NOMO-1 treated with dmso at 0.1 percent for 144 hours (cell line): ENCODE measurements at regions not wholly inside any gene's neighbourhood (a gene's known extent, or its start where the extent isn't known, plus 50 kb on each side); places are given as distances from the start of the nearest gene placed in this dataset.
"Not testable (repeated sequence)": the region's sequence is repeated elsewhere in the genome, so short reads cannot be mapped to it uniquely, and the experiment has no call there.

Experiments
- DNase-seq: peaks from one replicate; lab custom pipeline; 2025; ENCODE audit not compliant: unreplicated experiment; lab: John Stamatoyannopoulos, UW

GRCh38 chr2:180927030-180927686, 53.2 kb upstream of the UBE2E3 start:
- no peak for DNase-seq

- DNase-seq = no peak
Measured at GRCh38 chr2:180925700-180926099, 54.7 kb upstream of the UBE2E3 start.

DNA sequence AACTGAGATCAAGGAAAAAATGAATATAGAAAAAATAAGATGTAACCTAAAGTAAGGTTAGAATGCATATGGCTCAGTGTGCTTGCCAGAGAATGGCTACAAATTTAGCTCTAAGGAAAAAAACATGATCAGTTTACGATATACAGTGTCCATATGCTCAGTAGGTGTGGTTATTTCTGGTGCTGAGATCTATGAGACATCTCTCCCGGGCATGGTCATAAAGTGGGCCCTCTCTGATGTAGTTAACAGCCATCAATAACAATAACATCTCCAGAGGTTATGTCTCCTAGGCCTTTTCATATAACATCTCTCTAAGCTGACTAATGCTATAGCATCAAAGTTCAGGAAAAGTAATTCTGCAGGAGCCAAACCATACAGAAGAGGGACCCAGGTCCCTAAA, 56.3 kb upstream of the UBE2E3 start:
- no peak for DNase-seq

DNA sequence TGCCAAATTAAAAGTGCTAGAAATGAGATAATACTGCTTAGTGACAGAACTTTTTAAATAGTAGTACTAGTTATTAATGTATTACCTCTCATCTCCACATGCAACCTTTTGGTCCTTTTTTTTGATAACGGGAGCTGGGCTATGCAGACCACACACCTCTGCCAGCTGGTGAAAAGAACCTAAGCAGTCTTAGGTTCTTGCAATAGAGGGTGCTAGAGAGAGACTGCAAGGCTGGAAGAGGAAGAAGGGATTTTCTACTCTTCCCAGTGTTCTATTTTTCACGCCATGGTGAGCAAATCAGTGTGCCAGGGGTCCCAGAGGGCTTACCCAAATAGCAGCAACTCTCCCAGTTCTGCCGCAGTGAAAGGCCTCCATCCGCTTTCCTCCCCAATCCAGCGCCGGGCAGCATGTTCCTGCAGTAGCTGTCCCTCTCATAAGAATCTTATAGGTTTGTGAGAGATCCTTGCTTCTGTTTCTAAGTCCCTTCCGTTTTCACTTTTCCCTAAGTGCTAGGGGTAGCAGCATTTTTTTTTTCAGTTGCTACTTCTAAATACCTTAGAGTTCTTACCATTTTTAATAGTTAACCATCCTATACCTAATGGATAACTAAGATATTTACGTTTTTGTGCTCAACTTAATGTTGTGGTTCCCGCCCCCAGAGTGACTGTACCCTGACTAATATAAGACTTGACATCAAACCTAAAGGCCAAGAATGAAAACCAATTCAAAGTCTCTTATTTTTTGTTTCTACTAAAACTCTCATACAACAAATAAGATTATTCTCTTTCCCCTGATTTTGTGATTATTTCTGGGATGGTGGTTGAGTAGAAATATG, 69.4 kb upstream of the UBE2E3 start:
- DNase-seq = no peak

- DNase-seq = no peak
Measured at GRCh38 chr2:180907731-180908130, 72.7 kb upstream of the UBE2E3 start.

GRCh38 chr2:180905461-180905860, 74.9 kb upstream of the UBE2E3 start:
- DNase-seq = no peak

DNA sequence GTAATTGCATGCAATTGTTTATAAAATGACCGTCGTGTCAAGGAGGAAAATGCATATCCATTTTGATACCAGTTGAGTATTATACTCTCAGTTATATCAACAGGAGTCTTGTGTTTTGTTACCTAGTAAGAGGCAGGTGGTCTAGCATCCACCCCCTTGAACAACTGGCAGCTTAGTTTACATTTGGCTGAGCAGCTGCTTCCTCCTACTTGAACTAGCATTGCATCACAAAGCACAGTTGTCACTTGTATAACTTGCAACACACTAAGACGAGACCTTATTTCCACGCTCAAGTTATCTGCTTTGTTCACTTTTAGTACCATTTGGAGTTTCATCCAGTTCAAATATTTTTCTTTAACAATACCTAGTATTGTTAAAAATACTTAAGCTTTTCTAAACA, 75.4 kb upstream of the UBE2E3 start:
- DNase-seq = no peak

DNA sequence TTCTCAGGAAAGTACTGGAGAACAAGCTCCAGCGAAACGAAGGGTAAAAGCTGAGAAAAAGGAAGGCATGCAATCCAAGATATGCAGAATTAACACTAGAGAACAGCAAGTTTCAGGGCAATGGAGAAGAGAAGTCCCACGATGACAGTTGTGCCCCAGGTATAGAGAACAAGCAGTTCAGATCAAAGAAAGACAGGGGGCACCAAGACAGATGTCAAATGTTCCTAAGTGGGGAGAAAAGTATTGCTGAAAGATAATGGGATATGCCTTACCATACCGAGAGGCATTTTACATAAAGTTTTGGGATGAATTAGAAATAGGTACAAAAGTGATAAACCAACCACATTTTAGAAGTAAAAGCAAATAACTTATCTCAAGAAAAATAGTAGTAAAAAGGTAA, 79.1 kb upstream of the UBE2E3 start:
- DNase-seq = no peak

DNA sequence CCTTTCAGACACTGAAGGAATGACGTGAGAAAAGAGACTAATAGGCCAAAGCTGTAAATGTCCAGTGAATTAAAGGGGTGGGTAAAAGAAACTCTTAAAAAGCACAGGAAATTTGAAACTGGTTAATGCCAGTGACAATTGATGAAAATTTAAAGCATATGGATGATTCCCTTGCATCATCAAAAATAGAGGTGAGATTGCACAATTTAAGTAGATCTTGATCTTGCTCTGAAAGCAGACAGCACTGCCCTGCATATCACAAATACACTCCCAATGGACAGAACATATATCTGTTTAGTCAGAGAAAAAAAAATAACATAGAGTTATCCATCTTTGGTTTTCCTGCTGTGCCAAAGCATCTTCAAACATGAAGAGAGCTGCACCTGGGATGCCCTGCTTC, 86.7 kb upstream of the UBE2E3 start:
- DNase-seq = no peak

- DNase-seq = no peak
Measured at GRCh38 chr2:180892091-180892490, 88.3 kb upstream of the UBE2E3 start.

DNA sequence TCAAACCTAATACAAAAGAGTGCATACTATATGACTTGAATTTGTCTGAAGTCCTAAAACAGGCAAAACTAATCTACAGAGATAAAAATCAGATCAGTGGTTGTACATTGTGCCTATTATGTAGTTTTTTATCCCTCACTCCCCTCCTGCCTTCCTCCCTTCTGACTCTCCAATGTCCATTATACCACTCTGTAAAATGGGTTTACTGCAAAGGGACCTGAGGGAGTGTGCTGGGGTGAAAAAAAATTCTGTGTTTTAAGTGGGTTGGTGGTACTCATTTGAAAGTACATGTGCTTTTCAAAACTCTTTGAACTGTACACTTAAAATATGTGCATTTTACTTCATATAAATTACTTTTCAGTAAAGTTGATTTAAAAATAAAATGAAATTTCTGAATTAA, 89.0 kb upstream of the UBE2E3 start:
- no peak for DNase-seq

DNA sequence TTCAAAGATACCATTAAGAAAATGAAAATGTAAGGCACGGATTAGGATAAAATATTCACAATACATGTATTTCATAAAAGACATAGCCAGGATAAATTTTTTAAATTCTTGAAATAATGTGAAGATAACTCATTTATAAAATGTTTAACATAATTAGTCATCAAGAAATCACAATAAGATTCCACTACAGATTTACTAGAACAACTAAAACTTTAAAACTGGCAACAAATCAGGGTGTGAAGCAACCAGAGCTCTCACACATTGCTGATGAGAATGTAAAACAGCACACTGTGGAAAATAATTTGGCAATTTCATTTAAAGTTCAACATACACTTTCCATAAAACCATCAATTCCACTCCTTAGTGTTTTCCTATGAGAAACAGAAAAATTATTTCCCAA, 89.6 kb upstream of the UBE2E3 start:
- no peak for DNase-seq

DNA sequence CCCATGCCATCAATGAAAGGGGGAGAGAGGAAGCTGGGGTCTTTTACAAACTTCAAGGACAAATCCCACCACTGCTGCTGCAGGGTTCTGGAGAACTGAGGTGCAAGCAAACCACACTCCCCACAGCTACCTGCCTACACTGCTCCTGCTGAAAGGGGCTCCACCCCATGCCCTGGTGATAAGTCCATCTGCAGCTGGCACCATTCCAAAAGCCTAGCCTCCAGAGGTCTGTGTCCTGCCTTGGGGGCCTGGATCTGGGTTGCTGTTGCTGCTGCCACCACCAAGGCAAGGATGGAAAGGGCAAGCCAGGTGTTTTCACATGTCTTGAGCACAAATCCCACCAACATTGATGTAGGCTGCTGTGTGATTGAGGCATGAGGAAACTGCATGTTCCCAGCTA, 97.4 kb upstream of the UBE2E3 start:
- DNase-seq = no peak

DNA sequence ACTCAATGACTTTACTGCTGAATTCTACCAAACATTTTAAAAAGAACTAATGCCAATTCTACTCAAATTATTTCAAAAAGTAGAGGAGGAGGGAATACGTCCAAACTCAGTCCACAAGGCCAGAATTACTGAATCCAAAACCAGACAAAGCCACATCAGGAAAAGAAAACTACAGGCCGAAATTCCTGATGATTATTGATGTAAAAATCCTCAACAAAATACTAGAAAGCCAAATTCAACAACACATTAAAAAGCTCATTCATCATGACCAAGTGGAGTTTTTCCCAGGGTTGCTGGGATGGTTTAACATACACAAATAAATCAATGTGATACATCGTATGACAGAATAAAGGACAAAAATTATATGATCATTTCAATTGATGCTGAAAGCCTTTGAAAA, 103.9 kb upstream of the UBE2E3 start:
- DNase-seq = no peak

- DNase-seq = no peak
Measured at GRCh38 chr2:180873219-180873618, 107.2 kb upstream of the UBE2E3 start.

DNA sequence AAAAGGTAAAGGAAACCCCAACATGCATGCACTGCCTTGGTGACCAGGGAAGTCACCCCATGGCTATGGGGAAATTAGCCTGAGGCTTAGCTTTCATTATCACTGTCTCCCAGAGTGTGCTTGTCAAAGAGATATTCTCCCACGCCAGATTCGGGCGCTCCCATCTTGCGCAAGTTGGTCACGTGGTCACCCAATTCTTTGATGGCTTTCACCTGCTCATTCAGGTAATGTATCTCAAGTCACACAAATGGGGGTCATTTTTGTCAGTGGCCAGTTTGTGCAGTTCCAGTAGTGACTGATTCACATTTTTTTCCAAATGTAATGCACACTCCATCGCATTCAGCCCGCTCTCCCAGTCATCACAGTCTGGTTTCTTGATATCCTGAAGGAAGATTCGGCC, 107.6 kb upstream of the UBE2E3 start:
- not testable (repeated sequence) for DNase-seq

DNA sequence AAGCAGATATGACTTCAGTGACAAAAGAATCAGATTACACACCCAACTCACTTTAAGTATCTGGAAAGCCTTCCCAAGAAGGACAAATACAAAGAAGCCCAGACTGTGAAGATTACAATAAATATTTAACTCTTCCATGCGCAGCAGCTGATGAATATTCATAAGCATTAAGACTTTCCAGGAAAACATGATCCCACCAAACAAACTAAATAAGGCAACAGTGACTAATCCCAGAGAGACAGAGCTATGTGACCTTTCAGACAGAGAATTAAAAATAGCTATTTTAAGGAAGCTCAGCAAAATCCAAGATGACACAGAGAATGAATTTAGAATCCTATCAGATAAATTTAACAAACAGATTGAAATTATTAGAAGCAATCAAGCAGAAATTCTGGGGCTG, 108.2 kb upstream of the UBE2E3 start:
- DNase-seq = no peak

DNA sequence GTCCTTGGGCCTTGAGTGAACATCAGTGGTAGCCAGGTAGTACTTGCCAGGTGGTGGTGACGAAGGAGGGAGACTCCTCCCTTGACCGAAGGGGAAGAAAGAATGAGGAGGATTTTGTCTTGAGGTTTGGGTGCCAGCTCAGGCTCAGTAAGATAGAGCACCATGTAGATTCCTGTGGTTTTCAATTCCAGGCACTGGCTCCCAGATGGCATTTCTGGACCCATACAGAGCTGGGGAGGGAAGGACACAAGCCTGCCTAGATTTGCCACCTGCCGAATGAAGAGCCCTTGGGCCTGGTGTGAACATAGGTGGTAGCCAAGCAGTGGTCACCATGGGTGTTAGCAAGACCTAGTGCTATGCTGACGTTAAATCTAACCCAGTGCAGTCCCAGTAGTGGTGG, 108.8 kb upstream of the UBE2E3 start:
- no peak for DNase-seq

GRCh38 chr2:180849851-180850250, 130.6 kb upstream of the UBE2E3 start:
- DNase-seq = no peak

DNA sequence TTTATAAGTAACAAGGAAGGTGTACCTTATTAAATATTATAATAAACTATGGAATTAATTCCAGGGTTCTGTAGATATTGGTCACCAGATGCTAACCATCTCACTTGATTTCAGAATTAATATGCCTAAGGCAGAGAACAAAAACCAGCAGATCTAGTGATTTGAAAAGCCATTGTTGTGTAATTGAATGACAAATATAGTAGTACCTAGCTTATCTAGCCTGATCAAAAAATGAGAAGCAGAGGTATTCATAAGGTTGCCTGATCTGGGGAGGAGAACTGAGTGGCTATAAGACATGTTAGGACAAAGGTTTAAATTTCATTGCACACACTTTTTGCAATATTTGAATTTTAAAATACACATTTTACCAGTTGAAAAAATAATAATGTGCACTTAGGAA, 132.0 kb upstream of the UBE2E3 start:
- DNase-seq = no peak

GRCh38 chr2:180846756-180847472, 133.5 kb upstream of the UBE2E3 start:
- DNase-seq = no peak

GRCh38 chr2:180842461-180842860, 137.9 kb upstream of the UBE2E3 start:
- no peak for DNase-seq
